Smooth muscle cell (in vitro differentiated cells): ENCODE measurements at regions not wholly inside any gene's neighbourhood (a gene's known extent, or its start where the extent isn't known, plus 50 kb on each side); places are given as distances from the start of the nearest gene placed in this dataset.

Experiments
- DNase-seq: peaks from one replicate; lab custom pipeline; 2025; ENCODE audit not compliant: unreplicated experiment; lab: John Stamatoyannopoulos, UW
- H2AFZ ChIP-seq: fragments of 200-600 bp; sonication (generic); 2 replicates; pipeline ENCODE4 v1.6.0; 2016; ENCODE audit warnings: antibody characterized with exemption, low read depth, mild to moderate bottlenecking
- H3F3A ChIP-seq: fragments of 200-600 bp; sonication (generic); 2 replicates; pipeline ENCODE4 v1.6.0; 2017; ENCODE audit warnings: antibody characterized with exemption, low read depth
- H3K27ac ChIP-seq: fragments of 200-600 bp; sonication (generic); 2 replicates; pipeline ENCODE4 v1.5.1; 2016; ENCODE audit warnings: low read depth, mild to moderate bottlenecking
- H3K27me3 ChIP-seq: fragments of 200-600 bp; sonication (generic); 2 replicates; pipeline ENCODE4 v1.6.1; 2016; ENCODE audit warnings: low read depth, mild to moderate bottlenecking
- H3K36me3 ChIP-seq: fragments of 200-600 bp; sonication (generic); 2 replicates; pipeline ENCODE4 v1.5.1; 2016; ENCODE audit warnings: low read depth
- H3K4me1 ChIP-seq: fragments of 200-600 bp; sonication (generic); 2 replicates; pipeline ENCODE4 v1.5.1; 2016; ENCODE audit warnings: low read depth
- H3K4me2 ChIP-seq: fragments of 200-600 bp; sonication (generic); 2 replicates; pipeline ENCODE4 v1.6.0; 2016; ENCODE audit warnings: mild to moderate bottlenecking
- H3K4me3 ChIP-seq: fragments of 200-600 bp; sonication (generic); 2 replicates; pipeline ENCODE4 v1.5.1; 2016; ENCODE audit warnings: mild to moderate bottlenecking
- H3K79me2 ChIP-seq: fragments of 200-600 bp; sonication (generic); 2 replicates; pipeline ENCODE4 v1.6.0; 2016; ENCODE audit warnings: low read depth, mild to moderate bottlenecking
- H3K9ac ChIP-seq: fragments of 200-600 bp; sonication (generic); 2 replicates; pipeline ENCODE4 v1.6.0; 2016; ENCODE audit warnings: low read depth
- H3K9me3 ChIP-seq: fragments of 200-600 bp; sonication (generic); replicated peaks from 2 replicates; pipeline ENCODE4 v1.5.1; 2016; ENCODE audit warnings: low read depth
- H4K20me1 ChIP-seq: fragments of 200-600 bp; sonication (generic); 2 replicates; pipeline ENCODE4 v1.6.0; 2016; ENCODE audit warnings: low read depth
- WGBS: methylation state at CpG from one replicate; pipeline ENCODE4 v1.1.7; 2016; ENCODE audit warnings: low lambda C conversion rate; 5-methylcytosine and 5-hydroxymethylcytosine counted together
- TF ChIP-seq, protein P1 (sequence below): fragments of 200-600 bp; sonication (generic); IDR thresholded peaks from 2 replicates; pipeline ENCODE4 v1.5.1; 2017; ENCODE audit warnings: borderline replicate concordance, mild to moderate bottlenecking, antibody characterized with exemption; ENCODE audit not compliant: insufficient read depth, poor library complexity, severe bottlenecking

DNA sequence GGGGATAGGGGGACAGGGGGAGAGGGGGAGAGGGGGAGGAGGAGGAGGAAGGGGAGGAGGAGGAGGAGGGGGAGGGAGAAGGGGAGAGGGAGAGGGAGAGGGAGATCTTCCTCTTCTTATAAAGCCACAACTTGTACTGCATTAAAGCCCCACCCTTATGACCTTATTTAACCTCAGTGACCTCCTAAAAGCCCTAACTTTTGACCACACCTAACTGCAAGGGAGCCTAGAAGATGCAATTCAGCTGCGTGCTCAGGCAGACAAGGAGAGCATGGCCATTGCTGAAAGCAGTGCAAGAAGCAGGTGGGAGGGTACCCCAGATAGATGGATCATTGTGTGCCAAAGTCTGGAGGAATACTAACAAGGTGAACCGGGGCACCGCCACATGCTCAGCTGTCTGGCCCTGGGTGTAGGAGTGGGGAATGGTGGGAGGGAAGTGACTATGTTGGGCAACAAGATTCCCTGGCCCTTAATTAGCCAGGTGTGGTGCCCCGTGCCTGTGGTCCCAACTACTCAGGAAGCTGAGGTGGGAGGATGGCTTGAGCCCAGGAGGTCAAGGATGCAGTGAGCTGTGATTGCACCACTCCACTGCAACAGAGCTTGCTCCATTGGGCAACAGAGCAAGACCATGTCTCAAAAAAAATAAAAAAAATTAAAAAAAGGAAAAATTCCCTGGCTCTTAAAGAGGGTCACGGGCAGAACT lies 125.4 kb upstream of the BOD1 start:
- TF ChIP-seq, protein P1, sequence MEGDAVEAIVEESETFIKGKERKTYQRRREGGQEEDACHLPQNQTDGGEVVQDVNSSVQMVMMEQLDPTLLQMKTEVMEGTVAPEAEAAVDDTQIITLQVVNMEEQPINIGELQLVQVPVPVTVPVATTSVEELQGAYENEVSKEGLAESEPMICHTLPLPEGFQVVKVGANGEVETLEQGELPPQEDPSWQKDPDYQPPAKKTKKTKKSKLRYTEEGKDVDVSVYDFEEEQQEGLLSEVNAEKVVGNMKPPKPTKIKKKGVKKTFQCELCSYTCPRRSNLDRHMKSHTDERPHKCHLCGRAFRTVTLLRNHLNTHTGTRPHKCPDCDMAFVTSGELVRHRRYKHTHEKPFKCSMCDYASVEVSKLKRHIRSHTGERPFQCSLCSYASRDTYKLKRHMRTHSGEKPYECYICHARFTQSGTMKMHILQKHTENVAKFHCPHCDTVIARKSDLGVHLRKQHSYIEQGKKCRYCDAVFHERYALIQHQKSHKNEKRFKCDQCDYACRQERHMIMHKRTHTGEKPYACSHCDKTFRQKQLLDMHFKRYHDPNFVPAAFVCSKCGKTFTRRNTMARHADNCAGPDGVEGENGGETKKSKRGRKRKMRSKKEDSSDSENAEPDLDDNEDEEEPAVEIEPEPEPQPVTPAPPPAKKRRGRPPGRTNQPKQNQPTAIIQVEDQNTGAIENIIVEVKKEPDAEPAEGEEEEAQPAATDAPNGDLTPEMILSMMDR, result no peak
- H2AFZ ChIP-seq, result no peak overlapping the region
- H3K9me3 ChIP-seq, result no peaks in the 10 kb centered on the region
- H3K27ac ChIP-seq, result no peak overlapping the region
- no peak overlapping the region for H3K4me2 ChIP-seq
- H3K27me3 ChIP-seq, result no peaks in the 10 kb centered on the region
- H3K4me1 ChIP-seq, result peaks cover 19% of the 10 kb centered on the region
- H3K9ac ChIP-seq, result no peak overlapping the region
- 94% methylated on average over 5 of the region's 5 CpGs for WGBS
- no peaks in the 10 kb centered on the region for H4K20me1 ChIP-seq
- no peak overlapping the region for H3K4me3 ChIP-seq
- H3F3A ChIP-seq, result no peaks in the 10 kb centered on the region
- DNase-seq, result no peak
- no peaks in the 10 kb centered on the region for H3K36me3 ChIP-seq
- H3K79me2 ChIP-seq, result no peaks in the 10 kb centered on the region

DNA sequence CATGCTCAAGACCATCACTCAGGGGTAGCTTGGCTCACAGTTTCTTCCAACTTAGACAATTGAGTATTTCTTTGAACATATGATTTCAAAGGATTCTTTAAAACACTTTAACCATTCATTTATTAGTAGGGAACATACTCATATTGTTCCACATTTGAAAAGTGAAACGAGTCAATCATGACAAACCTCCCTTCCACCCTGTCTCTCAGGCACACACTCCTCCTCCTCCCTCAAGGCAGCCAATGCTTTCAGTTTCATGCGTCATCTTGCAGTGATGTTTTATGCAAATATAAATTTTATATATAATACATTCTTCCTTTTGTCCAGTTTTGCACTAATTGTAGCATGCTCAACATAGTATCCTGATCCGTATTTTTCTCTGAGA lies 126.0 kb upstream of the BOD1 start:
- Histone ChIP-seq H3K4me3 (no peak overlapping the region), H3F3A (no peaks in the 10 kb centered on the region), H3K79me2 (no peaks in the 10 kb centered on the region), H2AFZ (no peak overlapping the region), H3K27me3 (no peaks in the 10 kb centered on the region), H3K9ac (no peak overlapping the region), H4K20me1 (no peaks in the 10 kb centered on the region), H3K4me1 (peaks cover 19% of the 10 kb centered on the region), H3K9me3 (no peaks in the 10 kb centered on the region), H3K36me3 (no peaks in the 10 kb centered on the region), H3K4me2 (no peak overlapping the region), H3K27ac (no peak overlapping the region)
- 100% methylated on average over 3 of the region's 3 CpGs for WGBS
- TF ChIP-seq, protein P1, result no peak
- DNase-seq, result no peak

DNA sequence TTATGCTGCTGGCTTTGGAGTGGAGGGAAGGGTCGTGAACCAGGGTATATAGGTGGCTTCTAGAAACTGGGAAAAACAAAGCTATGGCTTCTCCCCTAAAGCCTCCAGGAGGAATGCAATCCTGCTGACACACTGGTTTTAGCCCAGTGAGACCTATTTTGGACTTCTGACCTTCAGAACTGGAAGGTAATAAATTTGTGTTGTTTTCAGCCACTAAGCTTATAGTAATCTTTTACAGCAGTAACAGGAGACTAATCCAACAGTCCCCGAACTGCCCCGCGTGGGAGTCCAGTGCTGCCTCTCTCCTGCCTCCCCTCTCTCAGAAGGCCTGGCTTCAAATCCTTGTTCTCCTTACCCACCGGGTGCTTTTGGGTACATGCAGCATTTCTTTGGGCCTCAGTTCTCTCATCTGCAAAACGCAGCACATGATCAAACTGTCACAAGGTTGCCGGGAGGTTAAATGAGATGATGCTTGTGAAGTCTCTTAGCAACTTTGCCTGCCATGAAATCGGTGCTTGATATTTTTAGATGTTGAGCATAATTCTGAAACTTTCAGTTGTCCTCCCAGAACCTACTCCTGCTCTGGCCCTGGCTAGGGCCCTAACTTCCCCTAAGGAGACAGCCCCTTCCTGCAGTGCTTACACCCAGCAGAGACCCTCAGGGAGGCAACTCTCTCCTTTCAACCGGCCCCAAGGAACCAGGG lies 127.3 kb upstream of the BOD1 start:
- Histone ChIP-seq H3K4me1 (peaks cover 19% of the 10 kb centered on the region), H3K4me3 (no peak overlapping the region), H3K4me2 (no peak overlapping the region), H3F3A (no peaks in the 10 kb centered on the region), H3K79me2 (no peaks in the 10 kb centered on the region), H3K9ac (no peak overlapping the region), H3K27ac (no peak overlapping the region), H3K36me3 (no peaks in the 10 kb centered on the region), H2AFZ (no peak overlapping the region), H3K9me3 (no peaks in the 10 kb centered on the region), H3K27me3 (no peaks in the 10 kb centered on the region), H4K20me1 (no peaks in the 10 kb centered on the region)
- TF ChIP-seq, protein P1, result no peak
- DNase-seq, result no peak
- WGBS, result 67% methylated on average over 9 of the region's 9 CpGs
